ENCODE measurements at regions not wholly inside any gene's neighbourhood (a gene's known extent, or its start where the extent isn't known, plus 50 kb on each side); places are given as distances from the start of the nearest gene placed in this dataset.

GRCh38 chr1:5812295-5812694, 179.9 kb downstream of the NPHP4 start:
- no peak for TF ChIP-seq CTCF (IDR thresholded peaks at IDR 0.05; ENCODE audit: low read depth, low read length)

GRCh38 chr1:5811419-5811818, 180.8 kb downstream of the NPHP4 start:
- DNase-seq (ENCODE audit: extremely low read depth, low read depth): no peak
- TF ChIP-seq CTCF (IDR thresholded peaks at IDR 0.05; ENCODE audit: low read depth, low read length): no peak

More at GRCh38 chr1:5812295-5812694, 179.9 kb downstream of the NPHP4 start:
- no peak for DNase-seq (ENCODE audit: extremely low read depth, low read depth)

- no peak for TF ChIP-seq CTCF (IDR thresholded peaks at IDR 0.05; ENCODE audit: low read depth, low read length)
- no peak for DNase-seq (ENCODE audit: extremely low read depth, low read depth)
Measured at GRCh38 chr1:5810553-5811270, 181.5 kb downstream of the NPHP4 start.

- no peak for TF ChIP-seq CTCF (IDR thresholded peaks at IDR 0.05; ENCODE audit: low read depth, low read length)
- DNase-seq (ENCODE audit: extremely low read depth, low read depth): no peak
Measured at GRCh38 chr1:5810131-5810530, 182.1 kb downstream of the NPHP4 start.

- TF ChIP-seq CTCF (IDR thresholded peaks at IDR 0.05; ENCODE audit: low read depth, low read length): no peak
- DNase-seq (ENCODE audit: extremely low read depth, low read depth): no peak
Measured at GRCh38 chr1:5809207-5809788, 182.9 kb downstream of the NPHP4 start.

GRCh38 chr1:5803851-5804250, 188.4 kb downstream of the NPHP4 start:
- TF ChIP-seq CTCF (IDR thresholded peaks at IDR 0.05; ENCODE audit: low read depth, low read length): no peak
- DNase-seq (ENCODE audit: extremely low read depth, low read depth): no peak

- DNase-seq (ENCODE audit: extremely low read depth, low read depth): no peak
- no peak for TF ChIP-seq CTCF (IDR thresholded peaks at IDR 0.05; ENCODE audit: low read depth, low read length)
Measured at GRCh38 chr1:5802606-5803005, 189.6 kb downstream of the NPHP4 start.

All from AG09319 (cell line).